ENCODE measurements at regions not wholly inside any gene's neighbourhood (a gene's known extent, or its start where the extent isn't known, plus 50 kb on each side); places are given as distances from the start of the nearest gene placed in this dataset.
A peak's percentile ranks its signal among the peaks of the same experiment; 100 is the strongest.

- Histone ChIP-seq H4K20me1 (replicated peaks; ENCODE audit: control insufficient read depth, insufficient read depth, low read length) (no peaks in the 10 kb centered on the region), H3K4me3 (no peak overlapping the region), H2AFZ (ENCODE audit: low read depth, low read length) (no peak overlapping the region), H3K9me3 (replicated peaks; ENCODE audit: control insufficient read depth, insufficient read depth, low read depth, low read length) (peaks cover 2% of the 10 kb centered on the region; the same call in 1 of the 2 replicates), H3K27me3 (ENCODE audit: control insufficient read depth in 2 of 2, insufficient read depth in 2 of 2, low read length in 2 of 2) (no peaks in the 10 kb centered on the region; a peak in 1 of 5 replicates), H3K79me2 (ENCODE audit: control insufficient read depth, insufficient read depth, low read length) (no peaks in the 10 kb centered on the region), H3K27ac (ENCODE audit: extremely low read depth, low read depth, low read length) (no peak overlapping the region), H3K4me1 (replicated peaks in 1 of 2; ENCODE audit: control insufficient read depth in 2 of 2, insufficient read depth in 2 of 2, low read length in 2 of 2) (no peaks in the 10 kb centered on the region), H3K4me2 (ENCODE audit: insufficient read depth, low read length) (no peak overlapping the region), H3K36me3 (ENCODE audit: control insufficient read depth, insufficient read depth, low read length) (no peaks in the 10 kb centered on the region), H3K9me1 (ENCODE audit: control insufficient read depth, insufficient read depth, low read length) (no peaks in the 10 kb centered on the region), H3K9ac (ENCODE audit: insufficient read depth in 1 of 2, low read depth in 2 of 2, low read length in 2 of 2) (no peak overlapping the region)
- ATAC-seq (no peak), DNase-seq (ENCODE audit: extremely low read depth in 1 of 4, low spot score in 3 of 4) (no peak), FAIRE-seq (no peak)
- POLR2A ChIA-PET = no interaction called here
- WGBS (ENCODE audit: insufficient coverage, low coverage, missing lambda C conversion rate) = 3% methylated on average over 5 of the region's 5 CpGs
- intact Hi-C loops (cut with micrococcal nuclease) (no loop called here), in situ Hi-C loops (cut with MboI) (no loop called here)
- BruUV-seq (replicated peaks) = no TSS peak
- CTCF ChIA-PET (ENCODE audit: low intra/inter-chr PET ratio) = no interaction called here
- TF ChIP-seq SETDB1 (IDR thresholded peaks at IDR 0.05; ENCODE audit: low read length) = peak; percentile 62
- peak; percentile 16; the same call in 1 of the 2 replicates for TF ChIP-seq IRF2 (CRISPR knock-in tag; IDR thresholded peaks at IDR 0.05)
- TF ChIP-seq HDAC6 (IDR thresholded peaks at IDR 0.05; ENCODE audit: low read depth, low read length) = 0 out of 2 replicates have a peak, but pooled peaks have one; percentile 52
- TF ChIP-seq CEBPZ (IDR thresholded peaks at IDR 0.05; ENCODE audit: borderline replicate concordance, low read depth, low read length) = no peak
- no peak for TF ChIP-seq RBM17 (IDR thresholded peaks at IDR 0.05; ENCODE audit: borderline replicate concordance, low read depth, low read length)
- TF ChIP-seq, protein P1, sequence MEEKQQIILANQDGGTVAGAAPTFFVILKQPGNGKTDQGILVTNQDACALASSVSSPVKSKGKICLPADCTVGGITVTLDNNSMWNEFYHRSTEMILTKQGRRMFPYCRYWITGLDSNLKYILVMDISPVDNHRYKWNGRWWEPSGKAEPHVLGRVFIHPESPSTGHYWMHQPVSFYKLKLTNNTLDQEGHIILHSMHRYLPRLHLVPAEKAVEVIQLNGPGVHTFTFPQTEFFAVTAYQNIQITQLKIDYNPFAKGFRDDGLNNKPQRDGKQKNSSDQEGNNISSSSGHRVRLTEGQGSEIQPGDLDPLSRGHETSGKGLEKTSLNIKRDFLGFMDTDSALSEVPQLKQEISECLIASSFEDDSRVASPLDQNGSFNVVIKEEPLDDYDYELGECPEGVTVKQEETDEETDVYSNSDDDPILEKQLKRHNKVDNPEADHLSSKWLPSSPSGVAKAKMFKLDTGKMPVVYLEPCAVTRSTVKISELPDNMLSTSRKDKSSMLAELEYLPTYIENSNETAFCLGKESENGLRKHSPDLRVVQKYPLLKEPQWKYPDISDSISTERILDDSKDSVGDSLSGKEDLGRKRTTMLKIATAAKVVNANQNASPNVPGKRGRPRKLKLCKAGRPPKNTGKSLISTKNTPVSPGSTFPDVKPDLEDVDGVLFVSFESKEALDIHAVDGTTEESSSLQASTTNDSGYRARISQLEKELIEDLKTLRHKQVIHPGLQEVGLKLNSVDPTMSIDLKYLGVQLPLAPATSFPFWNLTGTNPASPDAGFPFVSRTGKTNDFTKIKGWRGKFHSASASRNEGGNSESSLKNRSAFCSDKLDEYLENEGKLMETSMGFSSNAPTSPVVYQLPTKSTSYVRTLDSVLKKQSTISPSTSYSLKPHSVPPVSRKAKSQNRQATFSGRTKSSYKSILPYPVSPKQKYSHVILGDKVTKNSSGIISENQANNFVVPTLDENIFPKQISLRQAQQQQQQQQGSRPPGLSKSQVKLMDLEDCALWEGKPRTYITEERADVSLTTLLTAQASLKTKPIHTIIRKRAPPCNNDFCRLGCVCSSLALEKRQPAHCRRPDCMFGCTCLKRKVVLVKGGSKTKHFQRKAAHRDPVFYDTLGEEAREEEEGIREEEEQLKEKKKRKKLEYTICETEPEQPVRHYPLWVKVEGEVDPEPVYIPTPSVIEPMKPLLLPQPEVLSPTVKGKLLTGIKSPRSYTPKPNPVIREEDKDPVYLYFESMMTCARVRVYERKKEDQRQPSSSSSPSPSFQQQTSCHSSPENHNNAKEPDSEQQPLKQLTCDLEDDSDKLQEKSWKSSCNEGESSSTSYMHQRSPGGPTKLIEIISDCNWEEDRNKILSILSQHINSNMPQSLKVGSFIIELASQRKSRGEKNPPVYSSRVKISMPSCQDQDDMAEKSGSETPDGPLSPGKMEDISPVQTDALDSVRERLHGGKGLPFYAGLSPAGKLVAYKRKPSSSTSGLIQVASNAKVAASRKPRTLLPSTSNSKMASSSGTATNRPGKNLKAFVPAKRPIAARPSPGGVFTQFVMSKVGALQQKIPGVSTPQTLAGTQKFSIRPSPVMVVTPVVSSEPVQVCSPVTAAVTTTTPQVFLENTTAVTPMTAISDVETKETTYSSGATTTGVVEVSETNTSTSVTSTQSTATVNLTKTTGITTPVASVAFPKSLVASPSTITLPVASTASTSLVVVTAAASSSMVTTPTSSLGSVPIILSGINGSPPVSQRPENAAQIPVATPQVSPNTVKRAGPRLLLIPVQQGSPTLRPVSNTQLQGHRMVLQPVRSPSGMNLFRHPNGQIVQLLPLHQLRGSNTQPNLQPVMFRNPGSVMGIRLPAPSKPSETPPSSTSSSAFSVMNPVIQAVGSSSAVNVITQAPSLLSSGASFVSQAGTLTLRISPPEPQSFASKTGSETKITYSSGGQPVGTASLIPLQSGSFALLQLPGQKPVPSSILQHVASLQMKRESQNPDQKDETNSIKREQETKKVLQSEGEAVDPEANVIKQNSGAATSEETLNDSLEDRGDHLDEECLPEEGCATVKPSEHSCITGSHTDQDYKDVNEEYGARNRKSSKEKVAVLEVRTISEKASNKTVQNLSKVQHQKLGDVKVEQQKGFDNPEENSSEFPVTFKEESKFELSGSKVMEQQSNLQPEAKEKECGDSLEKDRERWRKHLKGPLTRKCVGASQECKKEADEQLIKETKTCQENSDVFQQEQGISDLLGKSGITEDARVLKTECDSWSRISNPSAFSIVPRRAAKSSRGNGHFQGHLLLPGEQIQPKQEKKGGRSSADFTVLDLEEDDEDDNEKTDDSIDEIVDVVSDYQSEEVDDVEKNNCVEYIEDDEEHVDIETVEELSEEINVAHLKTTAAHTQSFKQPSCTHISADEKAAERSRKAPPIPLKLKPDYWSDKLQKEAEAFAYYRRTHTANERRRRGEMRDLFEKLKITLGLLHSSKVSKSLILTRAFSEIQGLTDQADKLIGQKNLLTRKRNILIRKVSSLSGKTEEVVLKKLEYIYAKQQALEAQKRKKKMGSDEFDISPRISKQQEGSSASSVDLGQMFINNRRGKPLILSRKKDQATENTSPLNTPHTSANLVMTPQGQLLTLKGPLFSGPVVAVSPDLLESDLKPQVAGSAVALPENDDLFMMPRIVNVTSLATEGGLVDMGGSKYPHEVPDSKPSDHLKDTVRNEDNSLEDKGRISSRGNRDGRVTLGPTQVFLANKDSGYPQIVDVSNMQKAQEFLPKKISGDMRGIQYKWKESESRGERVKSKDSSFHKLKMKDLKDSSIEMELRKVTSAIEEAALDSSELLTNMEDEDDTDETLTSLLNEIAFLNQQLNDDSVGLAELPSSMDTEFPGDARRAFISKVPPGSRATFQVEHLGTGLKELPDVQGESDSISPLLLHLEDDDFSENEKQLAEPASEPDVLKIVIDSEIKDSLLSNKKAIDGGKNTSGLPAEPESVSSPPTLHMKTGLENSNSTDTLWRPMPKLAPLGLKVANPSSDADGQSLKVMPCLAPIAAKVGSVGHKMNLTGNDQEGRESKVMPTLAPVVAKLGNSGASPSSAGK (IDR thresholded peaks at IDR 0.05) = no peak
Measured at GRCh38 chr13:90880790-90881189, 466.7 kb upstream of the MIR17HG start.

Data from K562 (cell line).